Activated CD8-positive, alpha-beta memory T cell treated with anti-CD3 and anti-CD28 coated beads, Interleukin-2, amount 50 U/mL, for 24 hours (primary cell): ENCODE measurements at regions not wholly inside any gene's neighbourhood (a gene's known extent, or its start where the extent isn't known, plus 50 kb on each side); places are given as distances from the start of the nearest gene placed in this dataset.

ENCODE experiments used
- DNase-seq: peaks from one replicate; pipeline ENCODE4 v3.0.0-alpha.2; 2020; ENCODE audit errors: extremely low read depth

GRCh38 chr5:4877579-4877978 lies 262.6 kb upstream of the ADAMTS16 start:
- no peak for DNase-seq

GRCh38 chr5:4879075-4879474 lies 261.1 kb upstream of the ADAMTS16 start:
- DNase-seq = no peak

DNA sequence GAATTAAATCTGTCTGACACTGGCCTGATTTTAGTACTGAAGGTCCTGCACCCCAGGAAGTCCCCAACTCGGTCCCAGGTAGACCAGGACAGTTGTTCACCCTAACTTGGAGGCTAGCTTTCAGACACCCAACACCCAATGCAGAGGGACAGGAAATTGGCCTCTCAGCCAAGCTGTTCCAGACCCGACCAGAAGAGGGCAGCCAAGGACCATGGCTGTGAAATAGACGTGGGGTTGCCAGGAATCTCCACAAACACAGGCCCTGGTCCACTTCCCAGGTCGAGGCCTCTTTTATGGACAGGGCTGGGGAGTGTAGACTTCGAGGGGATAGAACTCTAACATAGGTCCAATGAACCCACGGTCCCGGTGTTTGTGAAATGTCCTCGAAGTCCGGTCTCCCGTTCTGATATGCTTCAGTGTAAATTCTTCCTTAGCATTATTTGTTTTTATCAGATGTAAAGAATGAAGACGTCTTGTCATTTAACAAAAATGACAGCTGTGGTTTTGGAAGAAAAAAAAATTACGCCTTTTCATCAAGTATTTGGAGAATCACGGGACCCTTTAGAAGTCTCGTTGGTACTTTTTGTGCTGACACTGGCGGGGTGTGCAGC lies 260.3 kb upstream of the ADAMTS16 start:
- DNase-seq = peak; percentile 7

DNA sequence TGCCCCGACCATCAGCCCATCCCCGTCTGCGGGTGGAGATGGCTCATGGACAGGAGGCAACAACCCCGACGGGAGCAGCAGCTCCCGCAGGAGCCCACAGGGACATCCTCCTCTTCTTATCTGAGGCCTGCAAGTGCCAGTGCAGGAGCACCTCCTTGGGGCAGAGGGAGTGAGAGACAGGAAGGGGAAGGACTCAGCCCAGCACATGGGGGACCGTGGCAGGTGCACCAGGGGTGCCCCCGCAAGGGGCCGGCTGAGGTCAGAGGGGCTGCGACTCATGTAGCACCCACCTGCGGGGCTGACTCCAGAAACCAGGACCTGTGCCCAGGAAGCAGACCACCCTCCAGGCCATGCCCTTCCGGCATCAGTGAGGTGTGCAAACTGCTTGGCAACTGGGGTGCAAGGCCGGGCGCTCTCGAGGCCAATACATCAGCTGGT lies 259.8 kb upstream of the ADAMTS16 start:
- DNase-seq = no peak

GRCh38 chr5:4881366-4882002 lies 258.6 kb upstream of the ADAMTS16 start:
- no peak for DNase-seq

DNA sequence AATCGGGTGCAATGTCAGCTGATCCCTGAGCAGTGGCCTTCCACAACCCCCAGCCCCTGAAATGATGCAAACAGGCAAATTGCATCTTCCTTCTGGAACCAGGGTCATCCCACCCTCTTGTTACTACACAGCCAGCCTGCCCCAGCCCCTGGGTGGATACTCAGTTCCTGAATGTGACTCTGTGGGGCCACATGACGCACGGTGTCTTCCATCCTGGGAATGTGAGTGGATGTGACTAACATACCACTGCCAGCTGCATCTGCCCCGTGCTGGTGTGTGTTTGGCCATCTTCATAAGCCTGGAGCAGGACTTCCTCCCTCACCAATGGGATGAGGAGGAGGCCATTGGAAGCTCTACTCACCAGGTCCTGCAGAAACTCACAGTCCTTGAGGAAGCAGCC lies 257.9 kb upstream of the ADAMTS16 start:
- DNase-seq = no peak

DNA sequence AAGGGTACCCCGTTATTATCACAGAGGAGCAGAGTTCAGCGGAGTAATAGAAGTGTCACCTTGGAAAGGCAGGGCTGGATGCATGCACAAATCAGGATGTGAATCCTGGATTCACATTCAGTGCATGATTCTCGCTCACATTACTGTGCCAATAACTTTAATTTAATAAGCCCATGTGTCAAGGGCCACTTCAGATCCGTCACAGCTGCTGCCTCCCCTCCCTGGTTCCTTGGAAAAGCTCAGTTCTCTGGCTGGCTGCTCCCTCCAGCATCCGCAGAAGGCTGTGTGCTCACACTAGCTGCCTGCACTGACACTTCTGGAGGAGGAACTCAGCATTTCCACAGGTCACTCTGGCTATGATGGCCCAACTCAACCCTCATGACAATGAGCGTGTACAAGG lies 256.8 kb upstream of the ADAMTS16 start:
- no peak for DNase-seq

- DNase-seq = no peak
These were observed 246.9 kb upstream of the ADAMTS16 start for GRCh38 chr5:4893063-4893744.

DNA sequence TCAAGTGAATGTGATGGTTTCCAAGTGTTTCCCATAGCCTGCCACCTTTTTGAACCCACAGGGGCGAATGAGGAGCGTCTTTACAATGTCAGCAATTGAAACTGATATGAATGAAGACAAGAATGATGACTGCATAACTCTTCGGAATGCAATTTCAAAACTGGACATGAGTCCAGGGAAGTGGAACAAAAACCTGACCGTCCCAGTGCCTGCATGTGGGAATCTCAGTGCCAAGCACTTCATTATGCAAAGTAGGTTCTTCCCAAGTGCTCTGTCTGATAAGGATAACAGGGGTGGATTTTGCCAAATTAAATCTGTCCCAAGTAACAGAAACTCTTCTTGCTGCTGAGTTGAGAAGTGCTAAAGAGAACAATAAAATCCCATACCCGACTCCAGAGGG lies 243.8 kb upstream of the ADAMTS16 start:
- DNase-seq = no peak

DNA sequence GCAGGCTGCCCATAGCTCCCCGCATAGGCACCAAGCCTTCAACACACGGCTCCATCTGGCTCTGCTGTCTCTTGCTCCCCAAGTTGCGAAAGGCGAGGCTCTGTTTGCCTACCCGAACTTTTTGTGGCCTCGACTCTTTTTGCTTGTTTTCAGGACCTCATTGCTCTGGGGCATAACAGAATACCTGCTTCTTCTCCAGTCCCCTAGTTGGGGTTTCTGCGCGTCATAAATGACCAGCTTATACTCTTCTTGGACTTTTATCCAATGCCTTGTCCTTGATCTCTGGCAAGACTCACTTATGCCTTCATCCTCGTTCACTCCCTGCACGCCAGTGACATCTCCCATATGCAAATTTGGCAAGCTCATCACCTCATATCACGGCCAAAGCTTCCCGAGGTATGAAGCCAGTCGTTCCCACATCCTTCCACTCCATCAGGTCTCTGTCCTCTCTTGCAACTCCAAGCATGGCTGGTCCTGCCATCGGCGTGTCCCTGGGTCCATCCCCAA lies 238.8 kb upstream of the ADAMTS16 start:
- DNase-seq = no peak

DNA sequence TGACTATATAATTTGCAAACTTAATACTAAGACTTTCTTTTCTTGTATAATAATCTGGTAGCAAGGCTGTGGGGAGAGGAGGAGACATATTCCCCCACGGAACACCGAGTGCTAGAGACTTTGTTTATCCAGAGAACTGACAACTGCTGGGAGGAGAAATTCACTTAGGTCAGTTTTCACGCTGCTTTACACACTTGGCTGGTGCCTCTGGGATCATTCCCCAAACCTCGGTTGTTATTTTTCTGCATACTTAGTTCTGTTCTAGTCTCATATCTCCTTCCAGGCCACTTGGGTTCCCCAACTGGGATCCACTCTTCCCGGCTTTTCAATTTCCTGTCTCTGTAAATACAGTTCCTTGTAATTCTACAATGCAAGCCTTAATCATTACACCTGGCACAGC lies 238.2 kb upstream of the ADAMTS16 start:
- no peak for DNase-seq

DNA sequence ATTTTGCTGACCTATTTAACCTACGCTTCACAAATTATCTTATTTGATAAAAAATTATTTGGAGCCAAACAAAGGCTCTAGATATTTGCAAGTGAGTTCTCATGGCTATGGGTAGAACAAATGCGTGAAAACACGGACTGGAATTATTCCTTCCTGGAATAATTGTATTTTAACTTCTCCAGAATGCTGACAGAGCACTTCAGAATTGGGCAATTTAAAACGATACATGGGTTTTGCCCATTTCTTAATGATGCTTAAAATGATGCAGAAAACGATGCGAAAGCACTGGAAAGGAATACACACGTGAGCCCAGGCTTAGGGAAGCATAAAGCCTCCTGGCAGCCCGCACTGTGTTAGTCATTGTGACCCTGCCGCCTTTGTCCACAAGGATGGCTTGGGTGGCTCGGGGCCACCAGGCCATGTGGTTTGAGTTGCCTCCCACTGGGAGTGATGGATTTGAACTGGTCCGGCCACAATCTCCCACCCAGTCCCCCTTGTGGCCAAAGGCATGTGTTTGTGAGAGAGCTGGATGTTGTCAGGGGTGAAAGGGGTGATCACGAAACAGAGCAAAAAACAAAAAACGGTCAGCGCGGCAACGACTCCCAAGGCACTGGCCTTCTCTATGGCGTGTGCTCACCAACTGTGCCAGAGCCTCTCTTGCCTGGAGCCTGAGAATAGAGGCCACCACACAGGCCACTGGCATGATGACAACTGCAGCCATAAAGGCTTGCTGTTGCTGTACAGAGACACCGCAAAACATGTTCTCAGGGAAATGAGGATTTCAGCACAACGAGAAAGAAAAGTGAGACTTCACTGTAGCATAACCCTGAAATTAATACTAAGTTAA lies 234.2 kb upstream of the ADAMTS16 start:
- DNase-seq = no peak

DNA sequence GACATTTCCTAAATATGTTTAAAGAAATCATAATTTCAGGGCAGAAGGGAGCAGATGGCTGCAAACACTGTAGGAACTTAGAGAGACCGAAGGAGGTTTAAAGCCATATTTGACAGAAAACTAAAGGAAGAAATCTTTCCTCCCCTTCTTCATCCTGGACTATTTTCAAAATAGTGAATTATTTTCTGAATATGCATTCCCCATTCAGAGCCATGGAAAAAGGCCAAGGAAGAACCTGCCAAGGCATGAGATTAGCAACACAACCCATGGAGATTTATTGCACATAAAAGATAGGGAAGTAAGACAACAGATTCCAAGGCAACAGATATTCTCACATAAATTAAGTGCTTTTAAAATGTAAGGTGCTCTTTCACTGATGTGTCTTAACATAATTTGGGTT lies 233.3 kb upstream of the ADAMTS16 start:
- DNase-seq = no peak

GRCh38 chr5:4907571-4907970 lies 232.6 kb upstream of the ADAMTS16 start:
- DNase-seq = no peak

DNA sequence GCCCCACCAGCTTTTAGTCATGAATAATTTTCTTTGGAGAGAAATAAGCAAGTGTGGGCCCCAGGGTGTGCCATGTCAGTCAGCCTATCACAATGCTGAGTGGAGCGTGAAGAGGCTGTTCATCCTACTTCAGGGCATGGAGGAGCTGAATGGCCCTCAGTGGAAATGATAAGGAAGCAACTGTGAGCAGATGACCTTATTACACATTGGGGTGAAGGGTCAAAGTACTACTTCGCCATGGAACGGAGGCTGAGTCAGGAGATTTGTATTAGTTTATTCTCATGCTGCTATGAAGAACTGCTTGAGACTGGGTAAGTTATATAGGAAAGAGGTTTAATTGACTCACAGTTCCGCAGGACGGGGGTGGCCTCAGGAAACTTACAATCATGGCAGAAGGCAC lies 231.0 kb upstream of the ADAMTS16 start:
- no peak for DNase-seq

DNA sequence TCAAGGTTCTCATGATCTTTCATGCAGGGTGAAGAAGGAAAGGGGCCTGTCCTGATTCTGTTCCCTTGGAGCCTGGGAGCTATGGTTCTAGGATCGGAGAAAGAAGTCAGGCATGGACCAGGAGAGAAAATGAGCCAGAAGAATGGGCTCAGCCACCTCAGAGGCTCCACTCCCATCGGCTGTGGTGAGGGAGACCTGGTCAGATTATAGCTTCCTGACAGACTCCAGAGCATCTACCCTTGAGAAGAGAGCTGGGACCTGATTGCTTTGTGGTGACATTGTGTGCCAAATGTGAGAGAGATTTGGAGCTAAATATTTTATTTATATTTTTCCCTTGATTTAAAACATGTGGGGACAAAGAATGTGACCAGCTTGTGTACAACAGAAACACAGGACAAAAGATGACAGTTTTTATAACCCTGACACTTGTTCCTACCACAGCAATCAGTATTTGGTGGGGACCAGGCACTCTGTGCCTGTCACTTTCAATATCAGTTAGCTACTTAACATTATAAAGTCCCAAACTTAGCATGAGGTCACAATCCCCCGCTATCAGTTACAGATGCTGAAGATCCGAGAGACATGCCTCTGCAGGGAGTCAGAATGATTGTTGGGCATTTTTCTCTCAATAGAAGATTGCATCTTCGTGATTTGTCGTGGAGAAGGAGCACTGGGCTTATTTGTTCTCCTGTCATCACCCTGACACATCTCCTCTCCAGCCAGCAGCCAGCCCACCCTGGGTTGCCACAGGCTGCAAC lies 228.3 kb upstream of the ADAMTS16 start:
- no peak for DNase-seq

- DNase-seq = no peak
These were observed 218.2 kb upstream of the ADAMTS16 start for GRCh38 chr5:4921929-4922328.

DNA sequence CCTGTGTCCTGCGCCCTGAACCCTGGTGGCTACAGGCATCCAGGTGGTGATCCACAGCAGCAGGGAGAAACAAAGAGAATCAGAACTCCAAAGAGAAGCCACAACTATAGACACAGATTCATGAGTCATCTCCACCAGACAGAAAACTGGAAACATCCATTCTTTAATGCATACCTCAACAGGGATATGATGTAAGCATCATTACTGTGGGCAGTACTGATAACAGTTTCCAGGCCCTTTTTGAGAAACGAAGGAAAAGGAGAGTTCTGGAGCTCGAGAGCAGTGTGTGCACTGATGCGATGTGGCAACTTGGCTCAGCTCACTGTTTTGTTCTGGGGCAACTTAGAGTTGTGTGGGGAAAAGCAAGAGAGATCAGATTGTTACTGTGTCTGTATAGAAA lies 215.6 kb upstream of the ADAMTS16 start:
- DNase-seq = no peak

- DNase-seq = no peak
These were observed 213.0 kb upstream of the ADAMTS16 start for GRCh38 chr5:4927097-4927496.

DNA sequence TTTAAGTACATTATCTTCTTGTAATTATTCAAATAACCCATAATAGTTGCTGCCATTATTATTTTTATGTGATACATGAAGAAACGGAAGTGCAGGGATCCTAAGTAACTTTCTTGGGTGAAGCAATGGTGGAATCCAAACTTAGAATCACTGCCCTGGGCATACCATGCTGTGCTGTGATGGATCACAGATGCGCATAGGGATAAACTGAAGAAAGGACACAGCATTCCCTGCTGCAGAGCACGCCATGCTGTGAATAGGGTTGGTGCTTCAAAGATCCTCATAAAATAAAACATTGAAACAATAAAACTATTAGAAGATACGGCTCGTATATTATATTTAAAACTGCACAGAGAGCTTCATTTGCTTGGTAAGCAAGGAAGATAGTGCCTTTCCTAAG lies 211.7 kb upstream of the ADAMTS16 start:
- no peak for DNase-seq

GRCh38 chr5:4929092-4929655 lies 211.0 kb upstream of the ADAMTS16 start:
- DNase-seq = no peak
